Right lobe of liver (tissue), 4 donors: ENCODE measurements at regions not wholly inside any gene's neighbourhood (a gene's known extent, or its start where the extent isn't known, plus 50 kb on each side); places are given as distances from the start of the nearest gene placed in this dataset.

Experiments
- CTCF ChIP-seq, 4 donors: fragments of 200-600 bp in 3 of 4; fragments of 450-650 bp in 1 of 4; IDR thresholded peaks; one replicate each; pipeline versions ENCODE4 v1.5.1 to v1.8.0; 2016 to 2022; ENCODE audit warnings: antibody characterized with exemption in 4 of 4, mild to moderate bottlenecking in 2 of 4
- POLR2A ChIP-seq: fragments of 450-650 bp; IDR thresholded peaks from one replicate; pipeline ENCODE4 v1.6.1; 2017; ENCODE audit warnings: antibody characterized with exemption, mild to moderate bottlenecking
- donor health status: DM: no; HTN: no; CAD: no.
- donor health status: DM: no; HTN: no; CAD: no.
- donor health status: DM: no; HTN: yes; CAD: no.

GRCh38 chr12:19926266-19926665 is 442.1 kb upstream of the PDE3A start:
- TF ChIP-seq CTCF (IDR thresholded peaks at IDR 0.05) (no peak), POLR2A (no peak)
